ENCODE measurements at regions not wholly inside any gene's neighbourhood (a gene's known extent, or its start where the extent isn't known, plus 50 kb on each side); places are given as distances from the start of the nearest gene placed in this dataset.

- CTCF ChIA-PET = no interaction called here
- Histone ChIP-seq H3K4me3 (ENCODE audit: low read depth, low read length) (no peak overlapping the region), H3K27me3 (ENCODE audit: control insufficient read depth, insufficient read depth, low read length) (no peaks in the 10 kb centered on the region), H3K36me3 (ENCODE audit: control insufficient read depth, insufficient read depth, low read length) (no peaks in the 10 kb centered on the region)
- POLR2A ChIA-PET = no interaction called here
- no peak for DNase-seq (ENCODE audit: low read depth)
- no peak for TF ChIP-seq CTCF (IDR thresholded peaks at IDR 0.05; ENCODE audit: insufficient read depth, low read depth, low read length)
Observed at GRCh38 chr9:14560194-14560593, 133.0 kb downstream of the ZDHHC21 start.

GRCh38 chr9:14554886-14555285, 138.3 kb downstream of the ZDHHC21 start:
- Histone ChIP-seq H3K27me3 (ENCODE audit: control insufficient read depth, insufficient read depth, low read length) (no peaks in the 10 kb centered on the region), H3K4me3 (ENCODE audit: low read depth, low read length) (no peak overlapping the region), H3K36me3 (ENCODE audit: control insufficient read depth, insufficient read depth, low read length) (no peaks in the 10 kb centered on the region)
- ChIA-PET CTCF (interaction anchor here (1.0 kb wide), 1 partner anchor 215 kb away, joined by 3 read pairs; no protein-coding TSS in a partner anchor), POLR2A (no interaction called here)
- DNase-seq (ENCODE audit: low read depth) = no peak
- no peak for TF ChIP-seq CTCF (IDR thresholded peaks at IDR 0.05; ENCODE audit: insufficient read depth, low read depth, low read length)

- Histone ChIP-seq H3K27me3 (ENCODE audit: control insufficient read depth, insufficient read depth, low read length) (no peaks in the 10 kb centered on the region), H3K36me3 (ENCODE audit: control insufficient read depth, insufficient read depth, low read length) (no peaks in the 10 kb centered on the region), H3K4me3 (ENCODE audit: low read depth, low read length) (no peak overlapping the region)
- ChIA-PET POLR2A (no interaction called here), CTCF (no interaction called here)
- no peak for TF ChIP-seq CTCF (IDR thresholded peaks at IDR 0.05; ENCODE audit: insufficient read depth, low read depth, low read length)
- no peak for DNase-seq (ENCODE audit: low read depth)
Observed at GRCh38 chr9:14547245-14548060, 145.8 kb downstream of the ZDHHC21 start.

GRCh38 chr9:14546693-14547092, 146.5 kb downstream of the ZDHHC21 start:
- CTCF ChIA-PET = no interaction called here
- POLR2A ChIA-PET = no interaction called here

GRCh38 chr9:14542071-14542470, 151.2 kb downstream of the ZDHHC21 start:
- ChIA-PET POLR2A (no interaction called here), CTCF (no interaction called here)
- Histone ChIP-seq H3K4me3 (ENCODE audit: low read depth, low read length) (no peak overlapping the region), H3K27me3 (ENCODE audit: control insufficient read depth, insufficient read depth, low read length) (no peaks in the 10 kb centered on the region), H3K36me3 (ENCODE audit: control insufficient read depth, insufficient read depth, low read length) (no peaks in the 10 kb centered on the region)
- no peak for TF ChIP-seq CTCF (IDR thresholded peaks at IDR 0.05; ENCODE audit: insufficient read depth, low read depth, low read length)
- no peak for DNase-seq (ENCODE audit: low read depth)

More at GRCh38 chr9:14546693-14547092, 146.5 kb downstream of the ZDHHC21 start:
- Histone ChIP-seq H3K27me3 (ENCODE audit: control insufficient read depth, insufficient read depth, low read length) (no peaks in the 10 kb centered on the region), H3K36me3 (ENCODE audit: control insufficient read depth, insufficient read depth, low read length) (no peaks in the 10 kb centered on the region), H3K4me3 (ENCODE audit: low read depth, low read length) (no peak overlapping the region)
- TF ChIP-seq CTCF (IDR thresholded peaks at IDR 0.05; ENCODE audit: insufficient read depth, low read depth, low read length) = no peak
- no peak for DNase-seq (ENCODE audit: low read depth)

All from BJ (cell line).